GM21360 (cell line): ENCODE measurements at regions not wholly inside any gene's neighbourhood (a gene's known extent, or its start where the extent isn't known, plus 50 kb on each side); places are given as distances from the start of the nearest gene placed in this dataset.

Experiments
- ATAC-seq: cut with Tn5 transposase; IDR thresholded peaks from one replicate; pipeline ENCODE4 v1.9.1; 2021; ENCODE audit warnings: mild to moderate bottlenecking, moderate library complexity; ENCODE audit not compliant: unreplicated experiment

GRCh38 chr6:43838276-43839036, 68.4 kb downstream of the VEGFA start:
- no peak for ATAC-seq

GRCh38 chr6:43837507-43837906, 67.5 kb downstream of the VEGFA start:
- no peak for ATAC-seq

- no peak for ATAC-seq
Observed at GRCh38 chr6:43836507-43837240, 66.7 kb downstream of the VEGFA start.
